Breast epithelium (tissue), 3 donors: ENCODE measurements at regions not wholly inside any gene's neighbourhood (a gene's known extent, or its start where the extent isn't known, plus 50 kb on each side); places are given as distances from the start of the nearest gene placed in this dataset.

Source experiments
- CTCF ChIP-seq, 3 donors: fragments of 450-650 bp; IDR thresholded peaks; one replicate each; pipeline ENCODE4 v1.5.1; 2016 to 2017; ENCODE audit warnings: antibody characterized with exemption in 3 of 3, mild to moderate bottlenecking in 3 of 3, moderate library complexity in 3 of 3
- POLR2A ChIP-seq: fragments of 450-650 bp; IDR thresholded peaks from one replicate; pipeline ENCODE4 v1.6.1; 2016; ENCODE audit warnings: antibody characterized with exemption, mild to moderate bottlenecking, moderate library complexity
- POLR2AphosphoS5 ChIP-seq, 3 donors: sonication (generic); formaldehyde crosslinking; IDR thresholded peaks; one replicate each; pipeline ENCODE4 v1.6.1; 2017; ENCODE audit warnings: antibody characterized with exemption in 3 of 3

GRCh38 chr22:48658246-48658645 lies 1169.4 kb downstream of the BRD1 start:
- TF ChIP-seq CTCF (IDR thresholded peaks at IDR 0.05) (no peak), POLR2A (no peak), POLR2AphosphoS5 (IDR thresholded peaks at IDR 0.05) (no peak)
